HG03039 (cell line): ENCODE measurements at regions not wholly inside any gene's neighbourhood (a gene's known extent, or its start where the extent isn't known, plus 50 kb on each side); places are given as distances from the start of the nearest gene placed in this dataset.
A peak's percentile ranks its signal among the peaks of the same experiment; 100 is the strongest.
"Not testable (repeated sequence)": the region's sequence is repeated elsewhere in the genome, so short reads cannot be mapped to it uniquely, and the experiment has no call there.

Experiments
- ATAC-seq: cut with Tn5 transposase; IDR thresholded peaks from one replicate; pipeline ENCODE4 v1.9.1; 2021; ENCODE audit warnings: mild to moderate bottlenecking, moderate library complexity; ENCODE audit not compliant: unreplicated experiment

DNA sequence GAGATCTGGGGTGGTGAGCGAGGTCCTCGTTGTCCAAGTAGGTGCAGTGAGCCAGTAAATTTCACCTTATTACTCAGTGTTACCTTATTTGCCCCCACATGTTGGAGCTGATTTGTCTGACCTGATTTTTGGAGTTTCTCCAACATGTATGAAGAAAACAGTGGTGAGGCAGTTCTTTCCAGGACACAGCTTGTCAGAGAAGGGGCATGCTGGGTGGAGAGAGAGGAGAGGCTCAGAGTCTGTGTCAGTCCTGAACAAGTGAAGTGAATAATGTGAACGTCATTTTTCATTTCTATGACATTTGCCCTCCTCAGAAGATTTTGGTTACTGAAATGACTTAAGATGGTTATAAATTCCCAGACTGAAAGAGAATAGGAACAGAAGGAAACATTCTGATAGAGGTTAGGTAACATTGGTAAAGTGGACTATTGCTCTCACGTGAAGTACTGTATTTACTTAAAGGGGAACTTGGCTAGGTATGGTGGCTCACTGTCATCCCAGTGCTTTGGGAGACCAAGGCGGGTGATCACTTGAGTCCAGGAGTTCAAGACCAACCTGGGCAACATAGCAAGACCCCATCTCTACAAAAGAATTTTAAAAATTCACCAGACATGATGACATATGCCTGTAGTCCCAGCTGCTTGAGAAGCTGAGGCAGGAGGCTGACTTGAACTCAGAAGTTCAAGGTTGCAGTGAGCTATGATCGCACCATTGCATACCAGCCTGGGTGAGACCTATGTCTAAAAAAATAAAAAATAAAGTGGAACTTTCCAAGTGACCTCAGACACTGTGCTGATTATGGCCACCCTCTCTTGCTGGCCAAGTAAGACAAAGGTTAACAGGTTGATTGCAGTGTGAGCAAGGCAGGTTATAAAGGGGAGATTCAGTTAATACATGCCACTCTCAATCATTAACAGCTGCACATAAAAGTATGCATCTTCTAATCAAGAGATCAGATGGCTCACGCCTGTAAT lies 184.3 kb downstream of the EDN1 start:
- no peak for ATAC-seq

DNA sequence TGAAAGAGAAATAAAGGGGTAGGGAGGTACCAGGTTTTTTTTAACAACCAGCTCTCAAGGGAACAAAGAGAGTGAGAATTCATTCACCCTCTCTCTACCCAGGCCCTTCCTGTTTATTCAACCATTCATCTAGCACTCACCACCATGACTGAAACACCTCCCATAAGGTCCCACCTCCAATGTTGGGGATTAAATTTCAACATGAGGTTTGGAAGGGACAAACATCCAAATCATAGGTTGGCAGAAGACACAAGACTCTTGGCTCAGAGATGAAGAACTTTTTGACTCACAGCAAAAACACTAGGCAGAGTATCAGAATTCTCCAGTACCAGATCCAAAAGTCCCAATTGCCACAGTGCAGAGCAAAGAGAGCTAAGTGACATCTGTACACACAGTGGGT lies 186.3 kb downstream of the EDN1 start:
- ATAC-seq, result no peak

DNA sequence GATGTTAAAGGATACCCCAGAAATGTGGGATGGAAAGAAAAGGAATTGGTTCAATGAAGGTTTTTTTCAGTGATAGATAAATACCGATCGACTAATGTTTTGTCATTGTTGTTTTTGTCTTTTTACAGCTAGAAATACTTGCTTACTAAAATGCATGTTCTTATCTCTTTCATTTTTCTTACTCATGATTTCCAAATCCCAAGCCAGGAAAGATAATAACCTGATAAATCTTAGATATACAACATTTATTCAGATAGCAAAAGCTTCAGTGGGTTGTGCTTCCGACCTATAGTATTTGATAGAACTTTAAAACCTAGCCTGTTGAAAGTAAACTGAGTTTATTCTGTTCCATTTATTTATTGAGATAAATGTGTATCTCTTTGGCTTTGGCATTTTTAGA lies 187.5 kb downstream of the EDN1 start:
- ATAC-seq, result no peak

DNA sequence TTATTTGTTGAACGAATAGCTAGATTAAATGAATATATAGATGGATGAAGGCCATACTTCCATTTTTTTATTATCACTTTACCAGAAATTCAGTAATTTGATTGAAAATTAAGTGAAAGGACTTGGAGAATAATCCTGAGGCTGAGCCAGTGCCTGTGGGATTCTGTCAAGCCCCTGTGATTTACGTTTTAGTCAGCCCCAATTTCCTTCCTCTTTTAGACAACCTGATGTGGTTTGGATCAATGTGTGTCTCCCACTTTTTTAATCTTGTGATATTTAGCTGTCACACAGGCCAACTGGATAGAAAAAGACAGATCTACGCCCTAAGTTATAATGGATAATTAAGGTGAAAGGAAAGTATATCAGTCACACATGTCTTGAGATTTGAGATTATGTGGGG lies 188.8 kb downstream of the EDN1 start:
- no peak for ATAC-seq

DNA sequence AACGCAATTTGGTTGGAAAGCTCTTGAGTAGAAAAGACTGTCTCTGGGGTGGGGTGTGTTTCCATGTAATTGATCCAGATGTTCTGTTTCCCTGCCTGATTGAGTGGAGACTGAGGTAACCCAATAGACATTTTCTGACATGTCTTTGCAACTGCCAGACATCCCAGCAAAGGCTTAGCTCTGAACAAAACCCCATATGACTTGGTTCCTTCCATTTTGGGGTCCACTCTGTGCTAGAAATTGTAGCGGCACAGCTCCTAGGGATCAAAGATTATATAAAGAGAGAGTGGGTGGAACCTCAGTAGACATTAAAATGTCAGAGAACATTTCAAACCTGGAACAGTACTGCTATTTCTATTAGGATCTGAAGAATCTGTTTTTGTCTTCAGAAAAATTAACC lies 189.3 kb downstream of the EDN1 start:
- no peak for ATAC-seq

DNA sequence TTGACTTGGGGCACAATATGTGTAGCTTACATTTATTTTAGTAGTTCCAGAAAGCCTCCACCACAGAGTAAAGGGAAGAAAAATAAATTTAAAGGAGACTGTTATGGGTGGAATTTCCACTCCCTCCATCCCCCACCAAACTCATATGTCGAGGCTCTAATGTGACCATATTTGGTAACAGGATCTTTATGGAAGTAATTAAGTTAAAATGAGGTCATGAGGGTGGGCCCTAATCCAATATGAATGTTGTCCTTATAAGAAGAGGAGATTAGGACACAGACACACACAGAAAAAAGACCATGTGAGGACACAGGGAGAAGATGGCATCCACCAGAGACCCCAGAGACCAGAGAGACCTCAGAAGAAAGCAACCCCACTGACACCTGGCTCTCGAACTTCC lies 189.7 kb downstream of the EDN1 start:
- no peak for ATAC-seq

DNA sequence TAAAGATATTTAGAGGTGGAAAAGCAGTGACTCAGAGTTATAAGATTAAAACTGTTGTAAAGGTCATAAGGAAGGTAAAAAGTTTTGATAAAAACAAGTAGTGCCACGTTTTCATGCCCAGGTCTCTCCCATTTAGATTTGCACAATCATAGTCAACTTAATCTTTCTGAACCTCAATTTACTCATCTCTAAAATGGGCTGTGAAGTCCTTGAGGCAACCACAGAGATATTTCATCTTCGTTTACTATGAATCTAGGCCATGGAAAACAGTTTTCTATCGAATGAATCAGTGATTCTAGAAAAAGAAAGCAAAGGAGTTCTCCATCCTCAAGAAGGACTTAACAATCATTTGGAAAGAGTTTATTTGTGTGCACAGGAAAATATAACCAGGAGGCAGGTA lies 190.2 kb downstream of the EDN1 start:
- no peak for ATAC-seq

DNA sequence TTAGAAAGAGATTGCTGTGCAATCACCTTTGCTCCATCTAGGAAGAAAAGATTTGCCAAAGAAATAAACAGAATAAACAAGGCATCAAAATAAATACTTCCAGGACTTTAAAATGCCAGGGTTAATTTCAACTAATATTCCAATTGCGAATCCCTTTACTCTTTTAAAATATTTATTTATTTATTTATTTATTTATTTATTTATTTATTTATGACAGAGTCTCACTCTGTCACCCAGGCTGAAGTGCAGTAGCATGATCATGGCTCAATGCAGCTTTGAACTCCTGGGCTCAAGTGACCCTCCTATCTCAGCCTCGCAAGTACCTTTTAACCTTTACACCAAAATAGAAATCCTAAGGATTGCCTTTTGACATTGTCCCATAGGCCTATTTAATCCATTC lies 191.1 kb downstream of the EDN1 start:
- no peak for ATAC-seq

DNA sequence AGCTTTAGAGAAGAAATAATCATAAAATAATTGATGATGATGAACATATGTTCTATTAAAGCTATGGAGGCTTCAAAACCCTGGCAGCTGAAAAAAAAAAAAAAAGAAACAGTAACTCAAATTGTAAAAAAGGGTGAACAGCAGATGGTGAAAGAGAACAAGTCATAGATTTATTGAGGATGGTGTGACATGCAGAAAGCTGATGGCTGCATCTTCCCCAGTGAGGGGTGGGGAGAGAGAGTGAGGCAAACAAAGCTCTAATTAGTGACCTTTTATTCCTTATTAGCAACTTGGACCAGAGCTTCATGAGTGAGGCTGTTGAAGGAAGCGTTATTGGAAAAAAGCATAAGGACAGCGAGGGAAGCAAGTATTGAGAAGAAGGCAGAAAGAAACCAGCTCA lies 191.7 kb downstream of the EDN1 start:
- ATAC-seq, result no peak

DNA sequence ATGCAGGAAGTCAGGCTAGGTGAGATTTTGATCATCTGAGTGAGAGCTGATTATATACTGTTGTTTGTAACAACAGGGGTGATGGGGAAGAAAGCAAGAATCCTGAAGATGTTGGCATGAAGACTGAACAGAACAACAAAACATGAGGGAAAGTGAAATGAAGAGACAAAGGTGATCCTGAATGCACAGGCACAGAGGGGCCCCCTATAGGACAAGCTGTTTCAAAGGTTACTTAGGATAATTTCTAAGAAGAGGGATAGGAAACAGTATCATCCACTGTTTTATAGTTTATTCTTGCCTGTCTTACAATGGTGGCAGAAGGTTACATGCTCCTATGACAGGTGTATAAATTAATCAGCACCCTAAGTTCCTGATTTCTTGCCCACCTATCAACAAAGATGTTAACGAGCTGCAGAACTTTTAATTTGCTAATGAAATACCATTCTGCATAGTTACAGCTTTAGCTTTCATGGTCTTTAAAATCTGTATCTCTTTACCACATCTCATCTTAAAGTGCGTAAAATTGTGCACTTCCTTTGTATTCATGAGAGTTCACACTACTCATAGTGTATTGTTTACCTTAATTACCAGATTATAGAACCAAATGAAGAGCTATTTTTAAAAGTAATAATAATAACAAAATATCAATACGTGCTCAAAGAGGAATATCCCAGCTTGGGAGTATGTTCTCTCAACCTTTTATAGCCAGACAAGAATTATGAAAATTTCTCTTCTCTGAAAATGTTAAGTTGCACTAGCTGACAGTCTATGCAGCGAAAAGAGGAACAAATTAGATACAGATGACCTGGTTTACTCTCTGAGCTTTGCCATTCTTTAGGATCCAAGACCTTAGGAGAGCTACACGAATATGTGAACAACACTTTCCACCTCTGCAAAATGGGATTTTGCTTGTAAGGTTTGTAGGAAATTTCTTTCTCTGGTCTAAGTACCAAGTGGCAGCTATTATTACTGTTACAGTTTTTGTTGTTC lies 192.5 kb downstream of the EDN1 start:
- no peak for ATAC-seq

DNA sequence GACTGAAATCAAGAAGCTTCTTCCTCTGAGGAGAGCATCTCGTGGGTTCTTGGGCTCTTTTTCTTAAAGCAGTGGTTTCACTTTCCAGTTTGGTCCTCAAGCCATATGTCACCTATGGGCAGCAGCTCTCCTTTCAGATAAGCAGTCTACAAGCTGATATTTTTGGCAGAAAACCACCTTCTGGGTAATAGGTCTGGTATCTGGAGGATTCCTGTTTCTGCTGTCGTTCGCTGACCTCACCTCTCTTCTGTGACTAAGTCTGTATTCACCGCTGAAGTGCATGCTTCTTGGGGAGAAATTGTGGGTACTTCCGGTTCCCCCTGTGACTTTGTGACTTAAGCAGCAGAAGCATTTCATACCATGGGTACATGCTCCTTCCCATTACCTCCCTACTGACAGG lies 193.6 kb downstream of the EDN1 start:
- peak; percentile 80 for ATAC-seq

DNA sequence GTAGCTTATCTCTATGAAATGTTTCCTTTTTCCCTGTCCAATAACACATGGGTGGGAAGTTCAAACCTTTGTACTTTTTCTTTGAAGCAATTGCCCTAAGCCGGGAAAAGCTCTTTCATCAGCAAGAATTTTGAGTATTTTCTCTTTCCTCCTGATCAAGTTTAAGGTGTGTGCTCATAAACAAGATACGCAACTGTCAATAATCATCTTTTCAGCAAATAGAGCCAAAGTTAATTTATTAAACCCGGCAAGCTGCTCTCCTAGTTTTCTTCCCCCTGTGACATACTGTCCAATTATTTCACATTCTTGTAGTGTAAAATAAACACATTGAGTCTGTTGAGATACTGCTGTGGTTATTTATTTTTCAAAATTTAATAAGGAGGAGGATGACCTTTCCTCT lies 194.4 kb downstream of the EDN1 start:
- ATAC-seq, result no peak

DNA sequence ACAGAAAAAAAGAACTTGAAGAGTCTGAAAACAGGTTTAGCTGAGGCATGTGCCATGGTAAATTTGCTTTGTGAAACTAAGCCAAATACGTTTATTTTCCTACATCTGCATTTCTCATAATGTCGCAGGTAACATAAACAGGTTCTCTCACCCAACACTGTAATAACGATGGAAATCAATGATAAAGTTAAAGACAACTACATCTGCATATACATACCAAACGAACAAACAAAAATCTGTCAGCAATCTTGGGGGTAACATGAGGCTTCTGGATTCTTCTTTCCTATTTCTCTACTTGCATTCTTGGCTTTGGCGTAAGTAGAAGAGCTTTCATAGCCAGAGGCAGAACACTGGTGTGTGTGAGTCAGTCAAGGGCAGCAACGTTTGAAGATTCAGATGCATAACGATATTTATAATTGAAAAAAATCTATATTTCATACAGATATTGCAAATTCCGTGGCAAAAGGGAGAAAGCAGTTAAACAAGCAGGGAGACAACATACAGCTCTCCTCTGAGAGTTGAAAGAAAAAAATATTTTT lies 195.1 kb downstream of the EDN1 start:
- ATAC-seq, result no peak

DNA sequence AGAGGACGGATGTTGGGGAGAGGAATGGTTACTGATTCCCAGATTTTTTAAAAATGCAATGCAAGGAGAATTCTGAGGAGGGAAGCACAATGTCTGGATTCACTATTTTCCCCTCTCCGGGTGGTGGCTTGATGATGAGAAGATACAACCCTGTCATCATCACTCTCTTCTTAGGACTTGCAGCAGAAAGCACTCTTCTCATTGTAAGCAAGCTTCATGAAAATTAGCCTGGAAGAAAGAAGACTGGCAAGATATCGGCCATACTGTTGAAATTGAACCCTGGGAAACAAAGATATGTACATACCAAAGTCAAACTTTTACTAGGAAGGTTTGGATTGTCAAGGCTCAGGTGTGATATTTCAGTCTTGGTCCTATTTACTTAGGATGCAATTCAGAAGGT lies 195.7 kb downstream of the EDN1 start:
- ATAC-seq, result no peak

DNA sequence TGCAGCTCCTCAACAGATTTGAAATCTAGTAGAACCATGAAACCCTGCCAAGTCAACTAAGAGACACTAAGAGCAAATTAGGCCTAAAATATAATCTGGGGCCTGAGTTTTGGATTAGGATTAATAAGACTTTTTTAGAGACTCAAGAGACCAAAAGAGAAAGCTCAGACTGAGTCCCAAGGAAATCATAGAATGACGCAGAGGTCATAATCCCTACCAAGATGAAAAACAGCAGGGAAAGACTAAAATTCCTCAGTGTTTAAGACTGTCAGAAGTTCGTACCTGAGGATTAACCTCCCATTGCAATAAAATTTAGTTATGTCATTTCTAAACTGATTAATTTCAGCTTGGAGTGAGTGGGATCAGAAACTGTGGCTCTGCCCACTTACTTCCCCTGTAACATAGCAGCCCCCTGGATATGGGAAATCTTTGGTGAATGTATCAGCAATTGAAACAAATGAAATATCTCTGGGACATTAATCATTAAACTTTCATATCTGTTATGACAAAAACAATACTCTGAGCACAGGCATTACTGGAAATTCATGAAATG lies 200.3 kb downstream of the EDN1 start:
- no peak for ATAC-seq

DNA sequence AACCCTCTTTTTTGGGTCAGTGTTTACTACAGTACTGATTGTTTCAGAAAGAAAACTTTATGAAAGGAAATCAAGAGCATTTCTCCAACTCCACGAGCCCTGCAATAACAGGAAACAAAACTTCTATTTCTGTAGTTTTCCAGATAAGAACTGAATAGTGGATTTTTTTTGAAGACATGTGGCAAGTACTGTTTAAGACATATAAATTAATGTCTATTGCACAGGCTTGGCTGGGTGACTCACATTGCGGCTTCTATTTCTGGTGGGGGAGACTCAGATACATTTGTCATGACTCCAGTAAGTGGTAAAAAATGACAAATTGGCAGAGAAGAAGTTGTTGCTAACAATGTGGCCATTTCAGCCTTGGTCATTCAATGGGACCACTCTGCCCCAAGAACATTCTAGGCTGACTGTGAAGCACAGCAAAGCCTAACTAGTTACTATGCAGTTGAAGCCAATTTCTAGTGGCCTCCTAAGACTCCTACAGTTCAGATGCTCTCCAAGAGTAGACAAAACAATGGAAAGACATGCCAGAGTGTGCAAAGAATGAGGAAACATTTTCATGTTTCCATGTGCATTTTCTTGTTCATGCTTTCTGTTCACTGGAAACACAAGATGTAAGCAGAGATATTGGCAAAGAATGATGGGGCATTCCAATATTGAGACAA lies 200.9 kb downstream of the EDN1 start:
- no peak for ATAC-seq

DNA sequence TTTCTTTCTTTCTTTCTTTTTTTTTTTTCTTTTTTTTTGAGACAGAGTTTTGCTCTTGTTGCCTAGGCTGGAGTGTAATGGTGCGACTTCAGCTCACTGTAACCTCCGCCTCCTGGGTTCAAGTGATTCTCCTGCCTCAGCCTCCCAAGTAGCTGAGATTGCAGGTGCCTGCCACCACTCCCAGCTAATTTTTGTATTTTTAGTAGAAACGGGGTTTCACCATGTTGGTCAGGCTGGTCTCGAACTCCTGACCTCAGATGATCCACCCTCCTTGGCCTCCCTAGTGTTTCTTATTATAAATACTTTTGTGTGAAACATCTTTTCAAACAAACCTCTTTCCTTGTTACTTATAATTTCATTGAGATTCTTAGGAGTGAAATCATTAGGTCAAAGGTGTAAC lies 202.8 kb downstream of the EDN1 start:
- not testable (repeated sequence) for ATAC-seq

DNA sequence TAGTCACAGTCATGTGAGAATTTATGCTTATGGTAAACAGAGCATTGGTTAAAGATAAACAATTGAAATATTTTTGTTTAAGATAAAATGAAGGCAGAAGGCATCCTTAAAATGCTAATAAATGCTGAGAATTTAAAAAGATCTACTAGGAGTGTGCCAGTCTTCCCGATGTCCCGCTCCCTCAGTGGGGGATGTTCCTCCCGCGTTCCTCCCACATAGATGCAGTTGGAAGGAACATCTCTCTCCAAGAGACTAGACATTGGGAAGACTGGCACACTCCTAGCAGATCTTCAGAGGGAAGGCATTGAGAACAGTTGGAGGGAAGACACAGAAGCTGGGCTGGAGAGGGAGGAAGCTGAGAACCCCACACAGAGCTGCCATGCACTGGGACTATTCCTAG lies 203.3 kb downstream of the EDN1 start:
- no peak for ATAC-seq

DNA sequence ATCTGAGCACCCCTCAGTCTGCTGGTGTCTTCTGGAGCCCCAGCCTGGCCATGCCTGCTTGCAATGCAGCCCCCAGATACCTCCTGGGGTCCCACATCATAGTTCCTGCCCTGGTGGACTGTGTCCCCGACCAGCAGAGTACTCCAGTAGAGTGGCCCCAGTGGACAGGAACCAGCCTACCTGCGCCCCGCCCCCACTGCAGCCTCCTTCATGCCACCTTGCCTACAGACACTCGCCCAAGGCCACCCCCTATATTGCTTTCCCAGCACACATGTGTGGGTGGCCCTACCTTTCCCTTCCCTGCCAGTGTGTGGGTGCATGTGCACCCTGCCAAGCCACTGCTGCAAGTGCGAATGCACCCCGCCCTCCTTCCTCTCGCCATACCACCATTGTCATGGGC lies 204.0 kb downstream of the EDN1 start:
- ATAC-seq, result no peak

DNA sequence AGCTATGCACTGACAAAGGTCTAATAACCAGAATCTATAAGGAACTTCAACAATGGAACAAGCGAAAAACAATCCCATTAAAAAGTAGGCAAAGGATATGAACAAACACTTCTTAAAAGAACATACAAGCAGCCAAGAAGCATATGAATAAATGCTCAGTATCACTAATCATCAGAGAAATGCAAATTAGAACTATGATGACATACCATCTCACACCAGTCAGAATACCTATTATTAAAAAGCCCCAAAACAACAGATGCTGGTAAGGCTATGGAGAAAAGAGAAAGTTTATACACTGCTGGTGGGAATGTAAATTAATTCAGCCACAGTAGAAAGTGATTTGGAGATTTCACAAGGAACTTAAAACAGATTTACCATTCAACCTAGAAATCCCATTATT lies 211.8 kb downstream of the EDN1 start:
- no peak for ATAC-seq
